ENCODE measurements at regions not wholly inside any gene's neighbourhood (a gene's known extent, or its start where the extent isn't known, plus 50 kb on each side); places are given as distances from the start of the nearest gene placed in this dataset.

- Histone ChIP-seq H3K9me2 (ENCODE audit: insufficient read depth, low read length) (no peaks in the 10 kb centered on the region), H3K4me1 (ENCODE audit: insufficient read depth, low read length, poor library complexity, severe bottlenecking) (no peaks in the 10 kb centered on the region), H3K79me2 (ENCODE audit: insufficient read depth, low read depth, low read length) (no peaks in the 10 kb centered on the region), H2AFZ (ENCODE audit: low read length) (no peak overlapping the region), H4K20me1 (ENCODE audit: insufficient read depth, low read length) (no peaks in the 10 kb centered on the region), H3K9me3 (ENCODE audit: low read length) (no peaks in the 10 kb centered on the region), H3K4me2 (ENCODE audit: low read length) (no peak overlapping the region), H3K36me3 (ENCODE audit: insufficient read depth, low read length) (no peaks in the 10 kb centered on the region), H3K4me3 (ENCODE audit: low read depth, low read length, poor library complexity, severe bottlenecking) (no peak overlapping the region), H3K27ac (ENCODE audit: low read depth, low read length, poor library complexity, severe bottlenecking) (no peak overlapping the region)
- CTCF ChIA-PET (ENCODE audit: unreplicated experiment), result no interaction called here
- BruUV-seq (replicated peaks), result no TSS peak
- no peak for DNase-seq (ENCODE audit: low spot score)
- TF ChIP-seq EZH2phosphoT487 (IDR thresholded peaks at IDR 0.05; ENCODE audit: borderline replicate concordance, low read depth, low read length) (no peak), CTCF (conservative IDR thresholded peaks at IDR 0.05; ENCODE audit: low read length) (no peak)
- intact Hi-C loops (cut with micrococcal nuclease; ENCODE audit: unreplicated experiment), result no loop called here
- POLR2A ChIA-PET, result no interaction called here
Measured at GRCh38 chr10:1850971-1851527, 113.7 kb upstream of the ADARB2 start.

- no TSS peak for BruUV-seq (replicated peaks)
- Histone ChIP-seq H3K27ac (ENCODE audit: low read depth, low read length, poor library complexity, severe bottlenecking) (no peak overlapping the region), H4K20me1 (ENCODE audit: insufficient read depth, low read length) (no peaks in the 10 kb centered on the region), H3K4me1 (ENCODE audit: insufficient read depth, low read length, poor library complexity, severe bottlenecking) (no peaks in the 10 kb centered on the region), H3K79me2 (ENCODE audit: insufficient read depth, low read depth, low read length) (no peaks in the 10 kb centered on the region), H3K36me3 (ENCODE audit: insufficient read depth, low read length) (no peaks in the 10 kb centered on the region), H3K4me3 (ENCODE audit: low read depth, low read length, poor library complexity, severe bottlenecking) (no peak overlapping the region), H2AFZ (ENCODE audit: low read length) (no peak overlapping the region), H3K9me2 (ENCODE audit: insufficient read depth, low read length) (no peaks in the 10 kb centered on the region), H3K9me3 (ENCODE audit: low read length) (no peaks in the 10 kb centered on the region), H3K4me2 (ENCODE audit: low read length) (no peak overlapping the region)
- TF ChIP-seq EZH2phosphoT487 (IDR thresholded peaks at IDR 0.05; ENCODE audit: borderline replicate concordance, low read depth, low read length) (no peak), CTCF (conservative IDR thresholded peaks at IDR 0.05; ENCODE audit: low read length) (no peak)
- no peak for DNase-seq (ENCODE audit: low spot score)
- CTCF ChIA-PET (ENCODE audit: unreplicated experiment), result no interaction called here
- POLR2A ChIA-PET, result no interaction called here
- intact Hi-C loops (cut with micrococcal nuclease; ENCODE audit: unreplicated experiment), result no loop called here
Measured at GRCh38 chr10:1847361-1847760, 110.0 kb upstream of the ADARB2 start.

- Histone ChIP-seq H2AFZ (ENCODE audit: low read length) (no peak overlapping the region), H3K36me3 (ENCODE audit: insufficient read depth, low read length) (no peaks in the 10 kb centered on the region), H3K4me1 (ENCODE audit: insufficient read depth, low read length, poor library complexity, severe bottlenecking) (no peaks in the 10 kb centered on the region), H3K9me2 (ENCODE audit: insufficient read depth, low read length) (no peaks in the 10 kb centered on the region), H3K9me3 (ENCODE audit: low read length) (no peaks in the 10 kb centered on the region), H3K4me3 (ENCODE audit: low read depth, low read length, poor library complexity, severe bottlenecking) (no peak overlapping the region), H3K4me2 (ENCODE audit: low read length) (no peak overlapping the region), H4K20me1 (ENCODE audit: insufficient read depth, low read length) (no peaks in the 10 kb centered on the region), H3K79me2 (ENCODE audit: insufficient read depth, low read depth, low read length) (no peaks in the 10 kb centered on the region), H3K27ac (ENCODE audit: low read depth, low read length, poor library complexity, severe bottlenecking) (no peak overlapping the region)
- TF ChIP-seq EZH2phosphoT487 (IDR thresholded peaks at IDR 0.05; ENCODE audit: borderline replicate concordance, low read depth, low read length) (no peak), CTCF (conservative IDR thresholded peaks at IDR 0.05; ENCODE audit: low read length) (no peak)
- no peak for DNase-seq (ENCODE audit: low spot score)
- ChIA-PET CTCF (ENCODE audit: unreplicated experiment) (no interaction called here), POLR2A (interaction anchor here (0.6 kb wide), 1 partner anchor 13 kb away, joined by 6 read pairs; no protein-coding TSS in a partner anchor)
- intact Hi-C loops (cut with micrococcal nuclease; ENCODE audit: unreplicated experiment), result no loop called here
- no TSS peak for BruUV-seq (replicated peaks)
Measured at GRCh38 chr10:1846032-1846431, 108.7 kb upstream of the ADARB2 start.
